ENCODE measurements at regions not wholly inside any gene's neighbourhood (a gene's known extent, or its start where the extent isn't known, plus 50 kb on each side); places are given as distances from the start of the nearest gene placed in this dataset.

GRCh38 chr1:84090447-84091245, 53.4 kb upstream of the PRKACB start:
- TF ChIP-seq EZH2phosphoT487 (IDR thresholded peaks at IDR 0.05): no peak
- TF ChIP-seq EZH2 (IDR thresholded peaks at IDR 0.05): no peak
- no peak for TF ChIP-seq CTCF (IDR thresholded peaks at IDR 0.05)
- peaks cover 11% of the 10 kb centered on the region for H3K9me3 Mint-ChIP-seq
- H3K27ac ChIP-seq: no peak overlapping the region
- H3K4me1 ChIP-seq: no peaks in the 10 kb centered on the region
- DNase-seq (ENCODE audit: low spot score): no peak
- no peaks in the 10 kb centered on the region for H3K27me3 Mint-ChIP-seq (ENCODE audit: insufficient read depth, low read depth)
- H3K36me3 Mint-ChIP-seq: peaks cover 18% of the 10 kb centered on the region
- no peak overlapping the region for H3K4me3 ChIP-seq
- no peak overlapping the region for H3K4me2 ChIP-seq
- no peaks in the 10 kb centered on the region for H3K36me3 ChIP-seq
- H3F3A ChIP-seq (ENCODE audit: low read depth): no peaks in the 10 kb centered on the region
- peaks cover 52% of the 10 kb centered on the region for H3K79me2 ChIP-seq (ENCODE audit: low read depth)
- H3K27me3 ChIP-seq: no peaks in the 10 kb centered on the region
- no peak overlapping the region for H3K9ac ChIP-seq
- no peak overlapping the region for H2AFZ ChIP-seq (replicated peaks)
- no peaks in the 10 kb centered on the region for H3K9me3 ChIP-seq (ENCODE audit: low read depth)
- no peaks in the 10 kb centered on the region for H4K20me1 ChIP-seq (ENCODE audit: low read depth)
- no peak overlapping the region for H3K4me3 Mint-ChIP-seq
- no peak overlapping the region for H3K27ac Mint-ChIP-seq
- H3K4me1 Mint-ChIP-seq: no peaks in the 10 kb centered on the region

GRCh38 chr1:84089867-84090266, 54.2 kb upstream of the PRKACB start:
- Histone ChIP-seq H2AFZ (replicated peaks) (no peak overlapping the region), H3K4me3 (no peak overlapping the region), H3K4me1 (no peaks in the 10 kb centered on the region), H3K9me3 (ENCODE audit: low read depth) (no peaks in the 10 kb centered on the region), H4K20me1 (ENCODE audit: low read depth) (no peaks in the 10 kb centered on the region), H3K9ac (no peak overlapping the region), H3K79me2 (ENCODE audit: low read depth) (peaks cover 44% of the 10 kb centered on the region), H3K27me3 (no peaks in the 10 kb centered on the region), H3K36me3 (no peaks in the 10 kb centered on the region), H3F3A (ENCODE audit: low read depth) (no peaks in the 10 kb centered on the region), H3K4me2 (no peak overlapping the region), H3K27ac (no peak overlapping the region)
- Mint-ChIP-seq H3K9me3 (peaks cover 5% of the 10 kb centered on the region), H3K4me1 (no peaks in the 10 kb centered on the region), H3K27me3 (ENCODE audit: insufficient read depth, low read depth) (no peaks in the 10 kb centered on the region), H3K4me3 (no peak overlapping the region), H3K27ac (no peak overlapping the region), H3K36me3 (peaks cover 14% of the 10 kb centered on the region)
- DNase-seq (ENCODE audit: low spot score): no peak
- TF ChIP-seq EZH2phosphoT487 (IDR thresholded peaks at IDR 0.05) (no peak), EZH2 (IDR thresholded peaks at IDR 0.05) (no peak), CTCF (IDR thresholded peaks at IDR 0.05) (no peak)

GRCh38 chr1:84089465-84089864, 54.6 kb upstream of the PRKACB start:
- no peak overlapping the region for H3K27ac ChIP-seq
- no peaks in the 10 kb centered on the region for H3K27me3 ChIP-seq
- no peak overlapping the region for H3K4me3 ChIP-seq
- no peak for DNase-seq (ENCODE audit: low spot score)
- H3K36me3 ChIP-seq: no peaks in the 10 kb centered on the region
- H4K20me1 ChIP-seq (ENCODE audit: low read depth): no peaks in the 10 kb centered on the region
- Mint-ChIP-seq H3K36me3 (peaks cover 13% of the 10 kb centered on the region), H3K27ac (no peak overlapping the region), H3K4me3 (no peak overlapping the region), H3K9me3 (peaks cover 3% of the 10 kb centered on the region), H3K4me1 (no peaks in the 10 kb centered on the region), H3K27me3 (ENCODE audit: insufficient read depth, low read depth) (no peaks in the 10 kb centered on the region)
- H3F3A ChIP-seq (ENCODE audit: low read depth): no peaks in the 10 kb centered on the region
- H3K4me1 ChIP-seq: no peaks in the 10 kb centered on the region
- no peak overlapping the region for H3K9ac ChIP-seq
- TF ChIP-seq EZH2 (IDR thresholded peaks at IDR 0.05): no peak
- no peak for TF ChIP-seq EZH2phosphoT487 (IDR thresholded peaks at IDR 0.05)
- TF ChIP-seq CTCF (IDR thresholded peaks at IDR 0.05): no peak
- no peak overlapping the region for H3K4me2 ChIP-seq
- peaks cover 40% of the 10 kb centered on the region for H3K79me2 ChIP-seq (ENCODE audit: low read depth)
- H2AFZ ChIP-seq (replicated peaks): no peak overlapping the region
- no peaks in the 10 kb centered on the region for H3K9me3 ChIP-seq (ENCODE audit: low read depth)

Data from neural progenitor cell (in vitro differentiated cells).